ENCODE measurements at regions not wholly inside any gene's neighbourhood (a gene's known extent, or its start where the extent isn't known, plus 50 kb on each side); places are given as distances from the start of the nearest gene placed in this dataset.
"Not testable (repeated sequence)": the region's sequence is repeated elsewhere in the genome, so short reads cannot be mapped to it uniquely, and the experiment has no call there.

DNA sequence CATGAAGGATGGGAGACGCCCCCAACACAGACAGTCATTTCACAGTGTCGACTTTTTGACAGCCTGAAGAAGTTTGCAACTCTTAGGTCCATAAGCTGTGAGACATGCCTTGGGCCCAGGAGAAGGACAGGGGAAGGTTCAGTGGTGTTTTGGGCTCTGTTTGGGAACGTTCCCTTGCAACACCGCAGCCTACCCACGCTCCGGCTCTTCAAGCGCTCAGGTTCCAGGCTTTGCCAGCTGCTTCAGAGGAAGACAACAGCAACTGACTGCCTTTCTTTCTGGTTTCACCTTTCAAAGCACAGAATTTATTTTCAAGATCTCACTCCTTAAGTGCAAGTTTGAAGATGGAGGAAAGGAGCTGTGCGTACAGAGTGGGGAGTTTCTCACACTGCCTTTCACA lies 575.8 kb upstream of the B3GAT1 start:
- no peak overlapping the region for H3K9ac ChIP-seq (ENCODE audit: low read length)
- H3K36me3 ChIP-seq (ENCODE audit: control insufficient read depth, insufficient read depth, low read length): no peaks in the 10 kb centered on the region
- H3K27me3 ChIP-seq (ENCODE audit: control insufficient read depth, insufficient read depth, low read length): no peaks in the 10 kb centered on the region
- no peaks in the 10 kb centered on the region for H3K4me1 ChIP-seq (ENCODE audit: control insufficient read depth, insufficient read depth, low read length)
- H3K4me3 ChIP-seq (ENCODE audit: low read length): no peak overlapping the region
- H3K27ac ChIP-seq (ENCODE audit: low read depth, low read length): no peak overlapping the region

DNA sequence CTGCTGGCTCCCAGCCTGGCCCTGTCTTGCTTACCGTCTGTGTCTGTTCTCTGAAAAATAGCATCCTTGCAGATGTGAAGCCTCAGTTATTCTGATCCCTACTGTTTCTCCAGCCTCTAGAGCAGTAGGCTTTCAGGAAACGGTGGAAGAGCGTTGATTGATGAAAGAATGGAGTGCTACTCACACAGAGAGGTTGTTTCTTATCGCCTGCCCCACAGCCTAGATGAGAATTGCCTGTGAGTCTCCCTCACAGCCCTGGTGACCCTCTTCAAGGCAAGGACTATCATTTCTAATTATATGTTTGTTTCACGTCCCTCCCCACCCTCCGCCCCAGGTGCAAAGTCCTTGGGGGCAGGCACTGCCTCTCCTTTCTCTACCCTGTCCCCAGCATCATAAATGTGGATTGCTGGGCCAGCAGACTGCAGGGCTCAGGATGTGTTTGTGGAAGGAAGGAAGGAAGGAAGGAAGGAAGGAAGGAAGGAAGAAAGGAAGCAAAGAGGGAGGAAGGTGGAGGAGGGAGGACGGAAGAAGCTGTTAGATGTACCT lies 575.3 kb upstream of the B3GAT1 start:
- no peaks in the 10 kb centered on the region for H3K36me3 ChIP-seq (ENCODE audit: control insufficient read depth, insufficient read depth, low read length)
- H3K27me3 ChIP-seq (ENCODE audit: control insufficient read depth, insufficient read depth, low read length): no peaks in the 10 kb centered on the region
- H3K9ac ChIP-seq (ENCODE audit: low read length): no peak overlapping the region
- H3K4me1 ChIP-seq (ENCODE audit: control insufficient read depth, insufficient read depth, low read length): no peaks in the 10 kb centered on the region
- no peak overlapping the region for H3K4me3 ChIP-seq (ENCODE audit: low read length)
- H3K27ac ChIP-seq (ENCODE audit: low read depth, low read length): no peak overlapping the region

DNA sequence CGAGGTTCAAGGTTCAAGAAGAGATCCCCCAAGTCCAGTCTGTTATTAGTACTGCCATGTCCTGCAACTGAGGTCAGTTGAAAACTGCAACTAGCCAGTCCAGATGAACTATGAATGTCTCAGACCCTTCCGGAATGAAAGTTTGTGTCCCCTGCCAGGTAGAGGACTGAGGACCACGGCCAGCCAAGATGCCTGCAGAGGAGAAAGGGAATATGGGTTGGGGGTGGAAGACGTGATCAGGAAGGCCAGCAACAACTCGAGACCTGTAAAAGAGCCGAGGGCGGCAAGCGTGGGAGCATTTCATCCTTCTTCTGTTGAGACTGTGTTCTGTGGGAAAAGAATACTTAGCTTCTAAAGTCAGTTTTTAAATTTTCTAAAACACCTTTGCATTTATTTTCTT lies 572.4 kb upstream of the B3GAT1 start:
- no peak overlapping the region for H3K4me3 ChIP-seq (ENCODE audit: low read length)
- H3K27ac ChIP-seq (ENCODE audit: low read depth, low read length): no peak overlapping the region
- no peaks in the 10 kb centered on the region for H3K27me3 ChIP-seq (ENCODE audit: control insufficient read depth, insufficient read depth, low read length)
- H3K36me3 ChIP-seq (ENCODE audit: control insufficient read depth, insufficient read depth, low read length): no peaks in the 10 kb centered on the region
- H3K4me1 ChIP-seq (ENCODE audit: control insufficient read depth, insufficient read depth, low read length): no peaks in the 10 kb centered on the region
- H3K9ac ChIP-seq (ENCODE audit: low read length): no peak overlapping the region

DNA sequence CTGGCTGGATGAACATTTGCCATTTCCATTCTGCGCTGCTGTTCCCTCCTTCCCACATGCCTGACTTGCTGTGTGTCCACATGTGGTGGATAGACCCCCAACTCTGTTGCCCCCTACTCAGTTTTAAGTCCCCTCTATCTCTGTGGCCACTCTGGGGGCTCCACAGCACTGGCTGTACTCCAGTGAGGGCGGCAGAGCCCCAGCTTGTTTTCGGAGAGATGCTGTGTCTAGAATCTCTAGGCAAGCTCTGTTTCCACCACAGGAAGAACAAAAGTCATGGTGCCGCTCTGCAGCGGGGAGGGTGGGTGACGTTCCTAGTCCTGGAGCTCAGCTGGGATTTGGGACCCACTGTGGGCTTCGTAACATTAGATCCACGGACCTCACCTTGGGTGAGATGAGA lies 570.4 kb upstream of the B3GAT1 start:
- not testable (repeated sequence) for H3K27me3 ChIP-seq (ENCODE audit: control insufficient read depth, insufficient read depth, low read length); H3K27ac ChIP-seq (ENCODE audit: low read depth, low read length); H3K4me3 ChIP-seq (ENCODE audit: low read length); H3K9ac ChIP-seq (ENCODE audit: low read length); H3K4me1 ChIP-seq (ENCODE audit: control insufficient read depth, insufficient read depth, low read length); H3K36me3 ChIP-seq (ENCODE audit: control insufficient read depth, insufficient read depth, low read length)

DNA sequence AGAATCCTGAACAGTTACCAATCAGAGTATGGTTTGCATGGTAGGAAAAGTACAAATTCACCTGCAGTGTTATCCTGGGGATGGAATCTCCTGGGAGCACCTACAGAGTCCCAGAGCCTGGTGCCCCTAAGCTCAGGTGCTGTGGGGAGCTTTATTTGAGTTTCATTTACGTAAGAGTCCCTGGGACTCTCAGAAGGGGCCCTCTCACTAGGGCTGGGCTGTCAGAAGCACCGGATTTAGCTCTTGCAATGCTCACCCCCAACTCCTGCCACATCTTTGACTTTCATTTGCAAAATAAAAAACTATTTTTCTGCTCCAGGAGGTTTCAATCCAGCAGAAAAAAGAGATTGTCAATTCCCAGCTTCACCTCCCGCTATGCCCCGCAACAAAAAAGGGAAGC lies 569.8 kb upstream of the B3GAT1 start:
- Histone ChIP-seq H3K36me3 (ENCODE audit: control insufficient read depth, insufficient read depth, low read length) (no peaks in the 10 kb centered on the region), H3K27me3 (ENCODE audit: control insufficient read depth, insufficient read depth, low read length) (no peaks in the 10 kb centered on the region), H3K4me1 (ENCODE audit: control insufficient read depth, insufficient read depth, low read length) (no peaks in the 10 kb centered on the region)

DNA sequence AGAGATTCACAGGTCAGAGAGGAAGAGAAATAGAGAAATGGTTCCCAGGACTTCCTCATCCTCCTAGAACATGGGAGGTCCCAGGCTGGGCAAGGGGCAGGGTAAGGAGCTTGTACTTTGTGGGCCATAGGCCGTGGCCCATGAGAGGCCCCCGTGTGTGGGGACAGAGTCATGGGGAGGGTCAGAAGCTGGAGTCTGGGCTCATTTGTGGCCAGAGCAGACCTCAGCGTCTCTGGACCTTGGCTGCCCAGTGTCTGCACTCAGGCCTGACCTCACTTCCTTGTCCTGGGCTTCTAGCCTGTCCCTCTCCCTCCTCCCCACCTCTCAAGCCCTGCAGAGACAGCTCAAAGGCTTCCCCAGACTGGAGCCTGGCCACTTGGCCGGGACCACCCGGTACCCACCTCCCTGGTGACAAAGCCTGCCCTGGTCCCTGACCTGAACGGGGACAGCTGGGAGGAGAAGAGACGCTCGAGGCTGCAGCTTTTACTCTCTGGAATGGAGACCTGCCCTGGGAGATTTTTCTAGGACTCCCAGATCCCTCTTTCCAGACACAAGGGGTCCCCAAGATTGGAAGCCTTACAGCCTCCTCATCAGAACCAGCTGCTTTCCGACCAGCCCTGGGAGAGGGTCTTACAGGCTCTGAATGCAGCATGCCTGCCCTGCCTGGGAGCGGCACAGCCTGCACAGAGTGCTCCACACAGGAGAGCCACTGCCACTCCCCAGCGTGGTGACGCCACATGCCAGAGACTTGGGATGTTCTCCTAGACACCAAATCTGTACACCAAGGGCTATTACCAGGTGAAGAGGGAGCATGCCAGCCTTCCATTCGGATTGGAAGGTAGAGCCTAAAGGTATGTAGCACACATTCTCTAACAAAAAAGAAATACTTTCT lies 569.0 kb upstream of the B3GAT1 start:
- Histone ChIP-seq H3K27me3 (ENCODE audit: control insufficient read depth, insufficient read depth, low read length) (no peaks in the 10 kb centered on the region), H3K9ac (ENCODE audit: low read length) (no peak overlapping the region), H3K4me1 (ENCODE audit: control insufficient read depth, insufficient read depth, low read length) (no peaks in the 10 kb centered on the region), H3K4me3 (ENCODE audit: low read length) (no peak overlapping the region), H3K27ac (ENCODE audit: low read depth, low read length) (no peak overlapping the region), H3K36me3 (ENCODE audit: control insufficient read depth, insufficient read depth, low read length) (no peaks in the 10 kb centered on the region)

More for the DNA sequence above, 569.8 kb upstream of the B3GAT1 start:
- no peak overlapping the region for H3K27ac ChIP-seq (ENCODE audit: low read depth, low read length)
- H3K4me3 ChIP-seq (ENCODE audit: low read length): no peak overlapping the region
- H3K9ac ChIP-seq (ENCODE audit: low read length): no peak overlapping the region

DNA sequence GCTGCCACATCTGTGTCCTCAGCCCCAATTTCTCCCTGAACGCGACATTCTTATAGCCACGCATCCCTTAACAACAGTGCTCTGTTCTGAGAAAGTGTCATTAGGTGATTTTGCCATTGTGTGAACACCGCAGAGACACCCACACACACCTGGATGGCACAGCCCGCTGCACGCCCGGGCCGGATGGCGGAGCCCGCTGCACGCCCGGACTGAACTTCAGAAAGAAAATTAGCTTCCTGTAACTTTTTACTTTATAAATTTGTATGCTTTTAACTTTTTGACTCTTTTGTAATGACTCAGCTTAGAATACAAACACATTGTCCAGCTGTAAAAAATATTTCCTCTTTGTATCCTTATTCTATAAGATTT lies 567.0 kb upstream of the B3GAT1 start:
- not testable (repeated sequence) for H3K4me1 ChIP-seq (ENCODE audit: control insufficient read depth, insufficient read depth, low read length); H3K4me3 ChIP-seq (ENCODE audit: low read length); H3K27me3 ChIP-seq (ENCODE audit: control insufficient read depth, insufficient read depth, low read length); H3K9ac ChIP-seq (ENCODE audit: low read length); H3K36me3 ChIP-seq (ENCODE audit: control insufficient read depth, insufficient read depth, low read length); H3K27ac ChIP-seq (ENCODE audit: low read depth, low read length)

DNA sequence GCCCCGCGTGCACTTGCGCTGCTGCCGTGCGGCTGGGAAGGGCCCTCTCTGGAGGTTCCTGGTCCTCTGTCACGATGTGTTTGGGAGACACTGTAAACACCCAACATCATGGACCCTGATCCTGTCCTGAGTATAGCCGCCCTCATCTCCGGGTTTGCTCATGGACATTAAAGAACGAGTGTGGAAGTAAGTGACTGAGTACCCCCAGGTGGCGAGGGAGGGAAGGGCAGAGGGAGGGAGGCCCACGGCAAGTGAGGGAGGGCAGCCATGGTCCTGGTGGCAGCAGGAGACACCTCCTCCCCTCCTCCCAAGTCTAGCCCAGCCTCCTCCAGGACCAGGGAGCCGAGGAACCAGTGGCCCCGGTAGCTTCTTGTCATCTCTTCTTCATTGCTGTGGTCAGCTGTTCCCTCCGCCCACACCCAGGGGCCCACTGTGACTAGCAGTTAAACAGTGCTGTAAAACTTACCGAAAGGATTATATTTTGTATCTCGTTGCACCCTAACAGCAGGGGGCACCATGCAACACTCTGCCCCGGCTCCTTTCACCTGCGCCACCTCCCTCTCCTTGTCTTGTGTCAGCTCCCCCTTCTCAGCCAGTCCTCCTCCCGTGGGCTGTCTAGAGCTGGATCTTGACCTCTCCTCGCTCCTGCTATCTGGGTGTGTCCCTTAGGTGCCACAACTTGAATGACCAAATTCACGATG lies 566.5 kb upstream of the B3GAT1 start:
- no peaks in the 10 kb centered on the region for H3K27me3 ChIP-seq (ENCODE audit: control insufficient read depth, insufficient read depth, low read length)
- H3K9ac ChIP-seq (ENCODE audit: low read length): no peak overlapping the region
- H3K4me3 ChIP-seq (ENCODE audit: low read length): no peak overlapping the region
- no peaks in the 10 kb centered on the region for H3K36me3 ChIP-seq (ENCODE audit: control insufficient read depth, insufficient read depth, low read length)
- H3K27ac ChIP-seq (ENCODE audit: low read depth, low read length): no peak overlapping the region
- H3K4me1 ChIP-seq (ENCODE audit: control insufficient read depth, insufficient read depth, low read length): no peaks in the 10 kb centered on the region

DNA sequence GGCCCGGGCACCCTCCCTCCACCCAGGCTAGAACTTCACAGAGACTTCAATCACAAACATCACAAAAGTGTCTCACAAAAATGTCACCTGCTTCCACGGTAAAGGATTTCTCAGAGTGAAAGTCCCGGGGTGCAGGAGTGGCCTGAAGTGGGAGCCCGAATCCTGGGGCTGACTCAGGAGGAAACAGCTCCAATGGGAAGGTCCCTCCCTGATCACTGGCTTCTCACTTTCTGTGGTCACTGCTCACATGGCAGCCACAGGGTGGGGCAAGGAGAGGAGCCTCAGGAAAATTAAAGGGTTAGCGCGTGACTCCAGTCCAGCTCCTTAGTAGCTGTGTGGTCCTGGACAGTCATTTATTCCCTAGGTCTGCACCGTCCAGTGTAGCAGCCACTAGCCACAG lies 564.5 kb upstream of the B3GAT1 start:
- Histone ChIP-seq H3K4me1 (ENCODE audit: control insufficient read depth, insufficient read depth, low read length) (no peaks in the 10 kb centered on the region), H3K36me3 (ENCODE audit: control insufficient read depth, insufficient read depth, low read length) (no peaks in the 10 kb centered on the region), H3K27ac (ENCODE audit: low read depth, low read length) (no peak overlapping the region), H3K4me3 (ENCODE audit: low read length) (no peak overlapping the region), H3K9ac (ENCODE audit: low read length) (no peak overlapping the region), H3K27me3 (ENCODE audit: control insufficient read depth, insufficient read depth, low read length) (no peaks in the 10 kb centered on the region)

DNA sequence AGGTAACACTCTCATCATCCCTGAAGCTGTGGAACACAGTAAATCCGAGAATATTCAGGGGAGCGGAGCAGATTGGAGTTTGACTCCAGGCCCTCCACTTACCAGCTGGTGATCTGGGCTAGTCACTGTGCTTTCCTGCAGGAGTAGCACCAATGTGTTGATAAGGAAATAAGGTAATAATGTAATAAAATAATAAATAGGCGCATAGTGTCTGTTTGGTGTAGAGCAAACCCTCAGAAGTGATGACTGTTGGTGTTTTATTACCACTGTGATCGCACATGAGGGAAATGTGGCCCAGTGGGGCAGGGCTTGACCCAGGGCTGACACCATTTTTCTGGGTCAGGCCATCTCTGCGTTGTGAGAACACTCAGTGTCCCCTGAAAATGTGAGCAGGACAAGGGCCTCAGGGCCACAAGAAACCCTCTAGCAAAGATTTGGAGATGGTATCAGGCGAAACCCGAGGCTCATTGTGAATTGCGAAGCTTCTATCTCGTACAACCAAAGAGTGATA lies 563.9 kb upstream of the B3GAT1 start:
- no peak overlapping the region for H3K9ac ChIP-seq (ENCODE audit: low read length)
- H3K27ac ChIP-seq (ENCODE audit: low read depth, low read length): no peak overlapping the region
- no peak overlapping the region for H3K4me3 ChIP-seq (ENCODE audit: low read length)
- no peaks in the 10 kb centered on the region for H3K27me3 ChIP-seq (ENCODE audit: control insufficient read depth, insufficient read depth, low read length)
- no peaks in the 10 kb centered on the region for H3K4me1 ChIP-seq (ENCODE audit: control insufficient read depth, insufficient read depth, low read length)
- no peaks in the 10 kb centered on the region for H3K36me3 ChIP-seq (ENCODE audit: control insufficient read depth, insufficient read depth, low read length)

DNA sequence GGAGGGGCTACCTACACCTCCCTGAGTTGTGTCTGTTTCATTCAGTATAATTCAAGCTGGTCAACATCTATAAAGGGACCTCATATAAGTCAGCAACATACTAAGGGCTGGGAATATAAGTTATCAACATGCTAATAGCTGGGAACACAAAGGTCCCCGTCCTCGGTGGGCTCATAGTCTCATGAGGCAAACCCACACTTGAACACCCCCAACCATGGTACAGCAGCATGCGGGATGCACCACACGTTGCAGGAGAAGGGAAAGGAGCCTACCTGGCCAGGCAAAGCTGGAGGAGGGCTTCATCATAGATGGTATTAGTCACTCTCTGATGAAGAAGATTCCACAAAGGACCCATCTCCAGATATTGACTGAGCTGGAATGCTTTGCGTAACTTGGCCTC lies 561.8 kb upstream of the B3GAT1 start:
- H3K9ac ChIP-seq (ENCODE audit: low read length): no peak overlapping the region
- H3K4me3 ChIP-seq (ENCODE audit: low read length): no peak overlapping the region
- no peaks in the 10 kb centered on the region for H3K27me3 ChIP-seq (ENCODE audit: control insufficient read depth, insufficient read depth, low read length)
- no peaks in the 10 kb centered on the region for H3K36me3 ChIP-seq (ENCODE audit: control insufficient read depth, insufficient read depth, low read length)
- H3K4me1 ChIP-seq (ENCODE audit: control insufficient read depth, insufficient read depth, low read length): no peaks in the 10 kb centered on the region
- no peak overlapping the region for H3K27ac ChIP-seq (ENCODE audit: low read depth, low read length)

DNA sequence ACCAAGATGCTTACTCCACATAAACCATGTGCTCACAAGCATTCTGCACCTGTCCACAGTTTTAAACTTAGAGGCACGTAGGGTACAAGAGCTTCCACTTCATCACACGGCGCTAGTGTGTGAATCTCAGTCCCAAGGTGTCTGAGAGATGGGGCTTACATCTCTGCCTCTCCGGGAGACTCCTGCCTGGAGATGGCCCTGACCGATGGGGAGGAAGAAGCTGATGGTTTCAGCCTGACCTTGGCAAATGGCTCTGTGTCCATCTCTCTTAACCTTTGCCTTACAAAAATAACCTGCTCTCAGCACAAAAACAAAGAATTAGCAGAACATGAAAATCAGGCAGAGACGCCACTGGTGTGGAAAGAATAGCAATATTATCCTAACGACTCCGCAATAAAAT lies 559.3 kb upstream of the B3GAT1 start:
- no peaks in the 10 kb centered on the region for H3K4me1 ChIP-seq (ENCODE audit: control insufficient read depth, insufficient read depth, low read length)
- no peaks in the 10 kb centered on the region for H3K27me3 ChIP-seq (ENCODE audit: control insufficient read depth, insufficient read depth, low read length)
- H3K27ac ChIP-seq (ENCODE audit: low read depth, low read length): no peak overlapping the region
- H3K36me3 ChIP-seq (ENCODE audit: control insufficient read depth, insufficient read depth, low read length): no peaks in the 10 kb centered on the region
- H3K9ac ChIP-seq (ENCODE audit: low read length): no peak overlapping the region
- no peak overlapping the region for H3K4me3 ChIP-seq (ENCODE audit: low read length)
